MCF 10A (cell line): ENCODE measurements at regions not wholly inside any gene's neighbourhood (a gene's known extent, or its start where the extent isn't known, plus 50 kb on each side); places are given as distances from the start of the nearest gene placed in this dataset.

Experiments used
- BruUV-seq: library from RNA; stranded (reverse); fragments of 400-500 nt; replicated peaks from 2 replicates; lab custom pipeline; 2021; lab: Mats Ljungman, UMichigan
- CTCF ChIA-PET: fragments of 300-600 bp; sonication (Branson Sonifier 250); formaldehyde crosslinking; extraction: SDS; loops from one replicate; lab custom pipeline; 2021; ENCODE audit warnings: antibody characterized with exemption, inconsistent platforms; lab: Yijun Ruan, JAX
- POLR2A ChIA-PET: fragments of 300-600, 350-650 bp; sonication (Branson Sonifier 250); formaldehyde crosslinking; extraction: SDS; loops from one replicate; lab custom pipeline; 2020; ENCODE audit warnings: antibody characterized with exemption, inconsistent platforms; lab: Yijun Ruan, JAX
- DNase-seq: peaks from one replicate; pipeline ENCODE4 v3.0.0-alpha.2; 2018; ENCODE audit not compliant: unreplicated experiment
- H3K27ac Mint-ChIP-seq: one replicate; pipeline ENCODE4 v1.8.0; 2022; ENCODE audit warnings: mild to moderate bottlenecking, low read depth, mixed read lengths; ENCODE audit not compliant: unreplicated experiment
- H3K27me3 Mint-ChIP-seq: one replicate; pipeline ENCODE4 v1.8.0; 2022; ENCODE audit warnings: mixed read lengths; ENCODE audit not compliant: insufficient read depth, unreplicated experiment
- H3K36me3 Mint-ChIP-seq: one replicate; pipeline ENCODE4 v1.8.0; 2022; ENCODE audit warnings: mild to moderate bottlenecking, moderate library complexity, mixed read lengths; ENCODE audit not compliant: insufficient read depth, unreplicated experiment
- H3K4me1 Mint-ChIP-seq: one replicate; pipeline ENCODE4 v1.8.0; 2022; ENCODE audit warnings: mixed read lengths; ENCODE audit not compliant: insufficient read depth, unreplicated experiment
- H3K4me3 Mint-ChIP-seq: one replicate; pipeline ENCODE4 v1.8.0; 2022; ENCODE audit warnings: mild to moderate bottlenecking, moderate library complexity, mixed read lengths; ENCODE audit not compliant: unreplicated experiment
- H3K9me3 Mint-ChIP-seq: one replicate; pipeline ENCODE4 v1.8.0; 2022; ENCODE audit warnings: mixed read lengths; ENCODE audit not compliant: unreplicated experiment
- CTCF ChIP-seq: fragments of 200-600 bp; IDR thresholded peaks from one replicate; pipeline ENCODE4 v1.8.0; 2022; ENCODE audit warnings: antibody characterized with exemption, mild to moderate bottlenecking; ENCODE audit not compliant: unreplicated experiment
- intact Hi-C: fragments of 100-400 bp; cut with micrococcal nuclease; formaldehyde crosslinking; loops from 2 replicates; pipeline ENCODE4 v1.14.1; 2022

GRCh38 chr6:1237636-1238035 is 74.3 kb upstream of the FOXQ1 start:
- no peaks in the 10 kb centered on the region for H3K9me3 Mint-ChIP-seq
- CTCF ChIA-PET = no interaction called here
- POLR2A ChIA-PET = interaction anchor here (0.7 to 0.9 kb wide), 2 partner anchors 11 to 398 kb away, joined by 3 to 4 read pairs; no protein-coding TSS in a partner anchor
- no peaks in the 10 kb centered on the region for H3K4me1 Mint-ChIP-seq
- DNase-seq = no peak
- no TSS peak for BruUV-seq
- intact Hi-C loops = no loop called here
- no peak overlapping the region for H3K27ac Mint-ChIP-seq
- H3K4me3 Mint-ChIP-seq = no peak overlapping the region
- H3K36me3 Mint-ChIP-seq = no peaks in the 10 kb centered on the region
- no peak for TF ChIP-seq CTCF
- H3K27me3 Mint-ChIP-seq = no peaks in the 10 kb centered on the region

DNA sequence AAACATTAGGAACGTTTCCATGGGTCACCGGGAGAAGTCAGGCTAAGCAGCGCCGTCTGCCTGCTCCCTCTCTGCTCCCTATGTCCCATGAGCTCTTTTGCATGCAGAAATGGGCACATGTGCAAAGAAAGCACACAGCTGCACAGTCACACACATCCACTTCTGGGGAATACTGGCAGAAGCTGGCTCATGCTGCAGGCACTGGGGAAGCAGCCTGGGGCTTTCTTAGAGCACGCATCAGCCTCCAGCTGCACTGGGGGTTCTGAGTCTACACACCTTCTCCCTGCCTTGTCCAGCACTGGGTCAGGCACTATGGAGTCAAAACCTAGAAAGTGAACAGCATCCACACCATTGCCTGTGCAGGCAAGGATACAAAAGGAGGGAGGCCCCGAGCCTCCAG is 76.1 kb upstream of the FOXQ1 start:
- Mint-ChIP-seq H3K4me3 (no peak overlapping the region), H3K27ac (no peak overlapping the region), H3K36me3 (no peaks in the 10 kb centered on the region), H3K27me3 (no peaks in the 10 kb centered on the region), H3K4me1 (peaks cover 7% of the 10 kb centered on the region), H3K9me3 (no peaks in the 10 kb centered on the region)
- CTCF ChIA-PET = interaction anchor here (0.6 to 1.0 kb wide), 3 partner anchors 77 to 656 kb away, joined by 3 to 4 read pairs (median 3); no protein-coding TSS in a partner anchor
- TF ChIP-seq CTCF = no peak
- POLR2A ChIA-PET = no interaction called here
- DNase-seq = no peak
- intact Hi-C loops = no loop called here
- BruUV-seq = no TSS peak

DNA sequence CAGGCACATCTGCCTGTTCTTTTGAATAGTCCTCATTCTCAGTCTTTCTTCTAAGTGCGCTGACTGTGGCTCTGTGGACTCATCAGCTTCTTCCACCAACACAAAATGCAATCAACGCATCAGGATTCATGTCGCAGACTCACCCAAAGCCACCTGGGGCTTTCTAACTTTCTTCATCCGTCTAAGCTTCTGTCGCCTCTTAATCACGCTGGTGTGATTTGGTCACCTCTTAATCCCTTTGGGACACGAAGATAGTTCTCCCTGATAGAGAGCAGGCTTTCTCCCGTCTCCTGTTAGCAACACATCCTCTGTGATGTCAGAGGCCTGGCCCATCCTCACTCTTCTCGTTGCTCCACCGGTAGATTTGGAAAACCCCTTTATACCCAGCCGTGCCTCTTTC is 78.0 kb upstream of the FOXQ1 start:
- intact Hi-C loops = no loop called here
- Mint-ChIP-seq H3K4me3 (no peak overlapping the region), H3K4me1 (peaks cover 7% of the 10 kb centered on the region), H3K27me3 (no peaks in the 10 kb centered on the region), H3K9me3 (no peaks in the 10 kb centered on the region), H3K27ac (no peak overlapping the region), H3K36me3 (no peaks in the 10 kb centered on the region)
- no TSS peak for BruUV-seq
- CTCF ChIA-PET = no interaction called here
- POLR2A ChIA-PET = no interaction called here
- no peak for DNase-seq
- no peak for TF ChIP-seq CTCF

DNA sequence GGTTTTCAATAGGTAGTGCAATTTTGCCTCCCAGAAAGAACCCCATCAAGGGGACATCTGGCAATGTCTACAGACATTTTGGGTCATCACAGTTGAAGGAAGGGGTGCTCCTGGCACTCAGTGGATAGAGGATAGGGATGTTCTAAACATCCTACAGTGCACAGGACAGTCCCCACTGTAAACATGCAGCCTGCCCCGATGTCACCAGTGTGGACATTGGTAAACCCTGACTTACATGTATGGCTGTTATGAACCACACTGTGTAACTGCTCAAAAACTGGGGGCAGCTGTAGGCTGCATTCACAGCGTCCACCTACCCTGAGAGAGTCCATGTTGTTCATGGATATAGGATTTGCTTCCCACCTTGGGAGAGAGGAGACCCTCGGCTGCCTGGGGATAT is 79.3 kb upstream of the FOXQ1 start:
- Mint-ChIP-seq H3K36me3 (peaks cover 5% of the 10 kb centered on the region), H3K9me3 (no peaks in the 10 kb centered on the region), H3K4me1 (peaks cover 13% of the 10 kb centered on the region), H3K4me3 (no peak overlapping the region), H3K27me3 (no peaks in the 10 kb centered on the region), H3K27ac (no peak overlapping the region)
- intact Hi-C loops = no loop called here
- no peak for DNase-seq
- ChIA-PET CTCF (no interaction called here), POLR2A (interaction anchor here (1.2 kb wide), 1 partner anchor 34 kb away, joined by 3 read pairs; no protein-coding TSS in a partner anchor)
- no TSS peak for BruUV-seq
- TF ChIP-seq CTCF = no peak
